Adrenal gland (tissue), 5 donors: ENCODE measurements at regions not wholly inside any gene's neighbourhood (a gene's known extent, or its start where the extent isn't known, plus 50 kb on each side); places are given as distances from the start of the nearest gene placed in this dataset.

Source experiments
- POLR2A ChIP-seq, 2 donors: fragments of 450-650 bp; IDR thresholded peaks; one replicate each; pipeline ENCODE4 v1.6.1; 2017; ENCODE audit warnings: antibody characterized with exemption in 2 of 2, mild to moderate bottlenecking in 2 of 2, moderate library complexity in 1 of 2
- TF ChIP-seq, protein P1 (sequence below), 6 experiments: fragments of 450-650 bp in 4 of 6; fragments of 200-600 bp in 2 of 6; sonication (generic) in 1 of 6; IDR thresholded peaks; 1 replicate in 5 of 6; 2 replicates in 1 of 6; pipeline versions ENCODE4 v1.5.1 to v1.8.0; 2016 to 2021; ENCODE audit warnings: antibody characterized with exemption in 6 of 6, mild to moderate bottlenecking in 2 of 6, moderate library complexity in 1 of 6
- donor health status: DM: no; HTN: no; CAD: no.

DNA sequence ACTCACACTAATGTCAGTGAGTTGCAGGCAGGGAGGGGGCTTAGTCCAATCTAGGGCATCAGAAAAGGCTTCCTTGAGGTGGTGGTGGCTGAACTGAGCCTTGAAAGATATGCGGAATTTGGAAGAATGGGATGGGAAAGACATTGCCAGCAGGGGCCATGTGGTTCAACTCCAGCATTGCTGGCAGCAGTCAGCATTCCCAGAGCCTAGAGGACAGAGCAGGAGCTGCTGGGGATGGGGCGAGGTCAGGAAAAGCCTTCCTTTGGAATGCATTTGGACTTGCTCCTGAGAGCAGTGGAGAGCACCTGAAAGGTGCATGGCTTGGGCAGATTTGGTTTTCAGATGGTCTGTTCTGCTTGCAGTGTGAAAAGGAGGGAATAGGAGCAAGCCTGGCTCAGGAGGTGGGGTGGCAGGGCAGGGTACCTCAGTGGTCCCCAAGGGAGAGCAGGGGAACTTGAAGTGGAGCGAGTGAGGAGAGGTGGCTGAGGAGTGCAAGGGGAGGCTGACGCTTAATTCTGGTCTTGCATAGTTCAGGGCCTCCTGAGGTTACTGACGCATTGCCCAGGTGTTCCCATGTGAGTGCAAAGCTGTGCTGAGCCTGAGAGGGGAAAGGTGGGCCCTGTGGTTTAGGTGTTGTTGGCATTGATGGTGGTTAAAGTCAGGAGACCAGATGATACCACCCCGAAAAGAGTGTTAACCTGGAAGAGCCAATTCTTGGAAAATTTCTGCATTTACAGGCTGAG lies 112.1 kb upstream of the MGAT5 start:
- TF ChIP-seq, protein P1, sequence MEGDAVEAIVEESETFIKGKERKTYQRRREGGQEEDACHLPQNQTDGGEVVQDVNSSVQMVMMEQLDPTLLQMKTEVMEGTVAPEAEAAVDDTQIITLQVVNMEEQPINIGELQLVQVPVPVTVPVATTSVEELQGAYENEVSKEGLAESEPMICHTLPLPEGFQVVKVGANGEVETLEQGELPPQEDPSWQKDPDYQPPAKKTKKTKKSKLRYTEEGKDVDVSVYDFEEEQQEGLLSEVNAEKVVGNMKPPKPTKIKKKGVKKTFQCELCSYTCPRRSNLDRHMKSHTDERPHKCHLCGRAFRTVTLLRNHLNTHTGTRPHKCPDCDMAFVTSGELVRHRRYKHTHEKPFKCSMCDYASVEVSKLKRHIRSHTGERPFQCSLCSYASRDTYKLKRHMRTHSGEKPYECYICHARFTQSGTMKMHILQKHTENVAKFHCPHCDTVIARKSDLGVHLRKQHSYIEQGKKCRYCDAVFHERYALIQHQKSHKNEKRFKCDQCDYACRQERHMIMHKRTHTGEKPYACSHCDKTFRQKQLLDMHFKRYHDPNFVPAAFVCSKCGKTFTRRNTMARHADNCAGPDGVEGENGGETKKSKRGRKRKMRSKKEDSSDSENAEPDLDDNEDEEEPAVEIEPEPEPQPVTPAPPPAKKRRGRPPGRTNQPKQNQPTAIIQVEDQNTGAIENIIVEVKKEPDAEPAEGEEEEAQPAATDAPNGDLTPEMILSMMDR (IDR thresholded peaks at IDR 0.05), result no peak
- no peak for TF ChIP-seq POLR2A (IDR thresholded peaks at IDR 0.05)
